Uterus (tissue), 2 donors: ENCODE measurements at regions not wholly inside any gene's neighbourhood (a gene's known extent, or its start where the extent isn't known, plus 50 kb on each side); places are given as distances from the start of the nearest gene placed in this dataset.

ENCODE experiments used
- POLR2A ChIP-seq, 2 donors: fragments of 450-650 bp; IDR thresholded peaks; one replicate each; pipeline ENCODE4 v1.6.1; 2016; ENCODE audit warnings: antibody characterized with exemption in 2 of 2, mild to moderate bottlenecking in 1 of 2, moderate library complexity in 1 of 2
- TF ChIP-seq, protein P1 (sequence below), 4 experiments: fragments of 200-600 bp in 2 of 4; fragments of 450-650 bp in 2 of 4; sonication (generic) in 2 of 4; IDR thresholded peaks; one replicate each; pipeline ENCODE4 v1.5.1; 2016 to 2019; ENCODE audit warnings: antibody characterized with exemption in 4 of 4, mild to moderate bottlenecking in 2 of 4, moderate library complexity in 1 of 4

DNA sequence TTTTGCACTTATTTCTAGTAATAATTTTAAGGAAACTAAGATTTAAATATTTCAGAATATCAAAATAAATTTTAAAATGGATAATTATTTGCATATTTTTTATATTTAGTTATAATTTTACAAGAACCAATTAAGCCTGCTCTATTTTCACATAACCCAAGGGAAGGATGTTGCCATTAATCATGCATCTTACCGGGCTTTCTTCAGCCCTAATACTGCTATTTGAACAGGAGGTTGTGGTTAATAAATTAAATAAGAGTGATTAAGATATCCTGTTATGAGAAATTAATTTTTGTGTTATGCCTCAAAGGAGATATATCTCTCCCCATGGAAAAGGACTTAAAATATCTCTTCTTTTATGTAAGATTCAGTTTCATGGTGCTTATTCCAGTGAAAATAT, 1415.8 kb upstream of the B3GALT2 start:
- TF ChIP-seq, protein P1, sequence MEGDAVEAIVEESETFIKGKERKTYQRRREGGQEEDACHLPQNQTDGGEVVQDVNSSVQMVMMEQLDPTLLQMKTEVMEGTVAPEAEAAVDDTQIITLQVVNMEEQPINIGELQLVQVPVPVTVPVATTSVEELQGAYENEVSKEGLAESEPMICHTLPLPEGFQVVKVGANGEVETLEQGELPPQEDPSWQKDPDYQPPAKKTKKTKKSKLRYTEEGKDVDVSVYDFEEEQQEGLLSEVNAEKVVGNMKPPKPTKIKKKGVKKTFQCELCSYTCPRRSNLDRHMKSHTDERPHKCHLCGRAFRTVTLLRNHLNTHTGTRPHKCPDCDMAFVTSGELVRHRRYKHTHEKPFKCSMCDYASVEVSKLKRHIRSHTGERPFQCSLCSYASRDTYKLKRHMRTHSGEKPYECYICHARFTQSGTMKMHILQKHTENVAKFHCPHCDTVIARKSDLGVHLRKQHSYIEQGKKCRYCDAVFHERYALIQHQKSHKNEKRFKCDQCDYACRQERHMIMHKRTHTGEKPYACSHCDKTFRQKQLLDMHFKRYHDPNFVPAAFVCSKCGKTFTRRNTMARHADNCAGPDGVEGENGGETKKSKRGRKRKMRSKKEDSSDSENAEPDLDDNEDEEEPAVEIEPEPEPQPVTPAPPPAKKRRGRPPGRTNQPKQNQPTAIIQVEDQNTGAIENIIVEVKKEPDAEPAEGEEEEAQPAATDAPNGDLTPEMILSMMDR (IDR thresholded peaks at IDR 0.05) = no peak
- TF ChIP-seq POLR2A (IDR thresholded peaks at IDR 0.05) = no peak
